Activated B cell treated with CpG ODN at 0.5 μM for 24 hours (primary cell): ENCODE measurements at regions not wholly inside any gene's neighbourhood (a gene's known extent, or its start where the extent isn't known, plus 50 kb on each side); places are given as distances from the start of the nearest gene placed in this dataset.

Source experiments
- ATAC-seq: fragments of 200-7000 bp; cut with Tn5 transposase; one replicate; pipeline ENCODE4 v1.10.0; 2021; ENCODE audit warnings: low read depth, mild to moderate bottlenecking, moderate library complexity
- CTCF ChIA-PET: fragments of 350-600 bp; sonication (Branson Sonifier 250); formaldehyde crosslinking; loops from one replicate; lab custom pipeline; 2021; ENCODE audit warnings: antibody characterized with exemption; lab: Charles Lee
- POLR2A ChIA-PET: fragments of 350-600 bp; sonication (Branson Sonifier 250); formaldehyde crosslinking; loops from one replicate; lab custom pipeline; 2021; ENCODE audit warnings: antibody characterized with exemption; lab: Charles Lee
- DNase-seq: peaks from one replicate; pipeline ENCODE4 v3.0.0; 2022
- H3K27ac Mint-ChIP-seq: one replicate; pipeline ENCODE4 v1.8.0; 2020; ENCODE audit warnings: mixed read lengths
- H3K27me3 Mint-ChIP-seq: one replicate; pipeline ENCODE4 v1.8.0; 2021; ENCODE audit warnings: mixed read lengths
- H3K36me3 Mint-ChIP-seq: one replicate; pipeline ENCODE4 v1.8.0; 2021; ENCODE audit warnings: low read depth, mixed read lengths
- H3K4me1 Mint-ChIP-seq: one replicate; pipeline ENCODE4 v1.8.0; 2021; ENCODE audit warnings: mixed read lengths
- H3K4me3 Mint-ChIP-seq: one replicate; pipeline ENCODE4 v1.8.0; 2020; ENCODE audit warnings: mild to moderate bottlenecking, mixed read lengths
- H3K9me3 Mint-ChIP-seq: one replicate; pipeline ENCODE4 v1.8.0; 2020; ENCODE audit warnings: mixed read lengths
- CTCF ChIP-seq: fragments of 200-600 bp; IDR thresholded peaks from one replicate; pipeline ENCODE4 v1.8.0; 2022; ENCODE audit warnings: antibody characterized with exemption, mild to moderate bottlenecking
- intact Hi-C: fragments of 100-400 bp; cut with micrococcal nuclease; formaldehyde crosslinking; loops from one replicate; pipeline ENCODE4 v1.15.1; 2024

- no peak for DNase-seq
- ChIA-PET CTCF (no interaction called here), POLR2A (no interaction called here)
- no peaks in the 10 kb centered on the region for H3K36me3 Mint-ChIP-seq
- intact Hi-C loops = no loop called here
- H3K27ac Mint-ChIP-seq = no peak overlapping the region
- H3K27me3 Mint-ChIP-seq = peaks cover 14% of the 10 kb centered on the region
- peaks cover 7% of the 10 kb centered on the region for H3K4me1 Mint-ChIP-seq
- ATAC-seq = no peak
- no peak for TF ChIP-seq CTCF
- H3K4me3 Mint-ChIP-seq = no peak overlapping the region
- H3K9me3 Mint-ChIP-seq = no peaks in the 10 kb centered on the region
These were observed 130.0 kb downstream of the NDUFA10 start for GRCh38 chr2:239895116-239895515.

GRCh38 chr2:239894276-239894675 lies 130.9 kb downstream of the NDUFA10 start:
- DNase-seq (no peak), ATAC-seq (no peak)
- H3K4me1 Mint-ChIP-seq = peaks cover 7% of the 10 kb centered on the region
- H3K9me3 Mint-ChIP-seq = no peaks in the 10 kb centered on the region
- H3K27ac Mint-ChIP-seq = no peak overlapping the region
- no peaks in the 10 kb centered on the region for H3K36me3 Mint-ChIP-seq
- ChIA-PET CTCF (no interaction called here), POLR2A (no interaction called here)
- H3K27me3 Mint-ChIP-seq = peaks cover 14% of the 10 kb centered on the region
- intact Hi-C loops = no loop called here
- no peak overlapping the region for H3K4me3 Mint-ChIP-seq
- no peak for TF ChIP-seq CTCF

GRCh38 chr2:239893236-239893515 lies 132.0 kb downstream of the NDUFA10 start:
- no peak for ATAC-seq
- Mint-ChIP-seq H3K4me1 (peaks cover 7% of the 10 kb centered on the region), H3K27me3 (peaks cover 14% of the 10 kb centered on the region), H3K27ac (no peak overlapping the region), H3K4me3 (no peak overlapping the region), H3K9me3 (no peaks in the 10 kb centered on the region), H3K36me3 (no peaks in the 10 kb centered on the region)
- no peak for DNase-seq
- CTCF ChIA-PET = no interaction called here
- POLR2A ChIA-PET = no interaction called here
- no peak for TF ChIP-seq CTCF
- intact Hi-C loops = no loop called here

GRCh38 chr2:239892441-239893235 lies 132.5 kb downstream of the NDUFA10 start:
- H3K27me3 Mint-ChIP-seq = peaks cover 14% of the 10 kb centered on the region
- DNase-seq (no peak), ATAC-seq (no peak)
- H3K4me3 Mint-ChIP-seq = no peak overlapping the region
- POLR2A ChIA-PET = no interaction called here
- H3K36me3 Mint-ChIP-seq = no peaks in the 10 kb centered on the region
- H3K9me3 Mint-ChIP-seq = no peaks in the 10 kb centered on the region
- intact Hi-C loops = no loop called here
- H3K4me1 Mint-ChIP-seq = peaks cover 7% of the 10 kb centered on the region
- H3K27ac Mint-ChIP-seq = no peak overlapping the region
- CTCF ChIA-PET = no interaction called here
- TF ChIP-seq CTCF = no peak

GRCh38 chr2:239891698-239892097 lies 133.4 kb downstream of the NDUFA10 start:
- H3K27ac Mint-ChIP-seq = no peak overlapping the region
- CTCF ChIA-PET = no interaction called here
- POLR2A ChIA-PET = no interaction called here
- no peaks in the 10 kb centered on the region for H3K36me3 Mint-ChIP-seq
- ATAC-seq (no peak), DNase-seq (no peak)
- no peak overlapping the region for H3K4me3 Mint-ChIP-seq
- peaks cover 7% of the 10 kb centered on the region for H3K4me1 Mint-ChIP-seq
- intact Hi-C loops = no loop called here
- no peak for TF ChIP-seq CTCF
- peaks cover 2% of the 10 kb centered on the region for H3K9me3 Mint-ChIP-seq
- H3K27me3 Mint-ChIP-seq = peaks cover 14% of the 10 kb centered on the region
